T-helper 9 cell (primary cell): ENCODE measurements at regions not wholly inside any gene's neighbourhood (a gene's known extent, or its start where the extent isn't known, plus 50 kb on each side); places are given as distances from the start of the nearest gene placed in this dataset.

Source experiments
- DNase-seq: peaks from one replicate; pipeline ENCODE4 v3.0.0-alpha.2; 2020

DNA sequence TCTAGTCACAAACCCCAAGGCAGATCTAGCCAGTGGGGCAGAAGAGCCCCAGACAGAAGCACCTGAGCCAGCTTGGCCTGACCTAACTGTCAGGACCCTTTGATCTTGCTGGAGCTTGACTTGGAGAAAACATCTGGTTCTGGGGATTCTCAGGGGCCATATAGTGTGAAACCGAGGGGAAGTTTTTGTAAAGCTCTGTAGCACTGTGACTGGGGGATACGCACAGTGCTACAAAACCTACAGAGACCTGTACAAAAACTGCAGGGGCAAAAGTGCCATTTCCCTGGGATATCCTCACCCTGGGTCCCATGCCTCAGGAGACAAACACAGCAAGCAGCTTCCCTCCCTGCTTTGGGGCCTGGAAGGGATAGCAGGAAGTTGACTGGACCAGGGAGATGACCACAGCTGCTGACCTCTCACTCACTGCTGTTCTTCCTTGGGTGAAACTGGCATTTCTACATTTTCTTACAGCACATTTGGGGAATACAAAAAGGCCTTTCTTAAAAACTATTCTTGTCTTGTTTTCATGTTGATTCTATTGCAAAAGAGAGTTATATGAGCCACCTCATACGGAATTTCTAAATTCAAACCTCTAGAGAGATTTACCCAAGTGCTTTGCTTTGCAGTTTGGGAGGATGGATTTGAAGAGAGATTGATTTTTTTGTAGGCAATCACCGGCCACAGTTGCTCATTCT lies 140.0 kb downstream of the DAD1 start:
- DNase-seq = no peak

DNA sequence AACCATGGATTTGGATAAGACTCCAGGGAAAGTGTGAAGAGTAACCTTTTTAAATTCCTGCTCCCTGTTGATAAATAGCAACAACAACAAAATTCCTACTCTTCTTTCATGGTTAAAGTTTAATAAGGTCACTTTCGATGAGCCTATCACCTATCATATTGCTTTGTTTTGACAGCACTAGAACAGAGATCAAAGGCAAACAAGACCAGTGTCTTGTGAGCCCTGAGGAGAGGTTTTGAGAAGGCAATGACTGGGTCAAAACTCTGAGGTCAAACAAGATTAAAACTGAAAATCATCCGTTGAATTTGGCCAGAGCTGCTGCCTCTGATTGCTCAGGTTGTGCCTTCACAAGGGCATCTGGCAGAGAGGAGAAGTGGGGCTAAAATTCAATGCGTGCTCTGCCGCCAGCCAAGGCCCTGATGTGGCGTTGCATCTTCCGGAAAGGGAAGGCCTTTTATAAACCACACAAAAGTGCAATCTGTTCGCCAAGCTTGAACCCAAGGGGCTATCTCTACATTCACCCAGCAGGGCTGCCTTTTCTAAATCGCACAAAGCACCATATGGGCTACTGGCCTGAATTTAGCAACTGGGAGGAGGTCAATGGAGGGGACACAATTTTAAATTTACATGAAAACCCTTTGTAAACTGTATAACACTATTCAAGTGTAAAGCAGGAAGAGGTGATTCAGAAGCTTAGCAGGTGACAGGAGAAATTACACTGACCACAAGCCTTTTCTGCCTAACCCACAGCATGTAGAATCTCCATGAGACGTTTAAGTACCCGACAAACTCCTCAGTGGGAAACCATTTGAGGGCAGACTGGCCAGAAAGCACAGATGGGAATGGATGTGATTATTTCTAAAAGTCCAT lies 140.8 kb downstream of the DAD1 start:
- no peak for DNase-seq

DNA sequence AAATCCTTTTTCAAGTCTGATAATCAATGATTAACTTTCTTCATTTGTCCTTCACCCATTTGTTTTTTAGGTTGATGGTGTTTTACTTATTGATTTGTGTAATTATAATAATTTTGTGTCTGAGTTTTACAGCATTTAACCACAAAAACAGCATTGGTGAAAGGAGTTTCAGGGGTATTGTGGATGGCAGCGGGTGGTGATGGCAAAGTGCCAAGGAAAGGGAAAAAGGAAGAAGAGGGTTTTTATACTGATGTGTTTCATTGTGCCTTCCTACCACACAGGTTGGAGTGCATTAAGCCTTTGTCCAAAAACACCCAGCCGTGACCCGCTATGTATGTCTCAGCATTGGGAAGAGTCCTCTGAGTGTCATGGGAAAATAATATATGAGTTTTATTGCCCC lies 150.3 kb downstream of the DAD1 start:
- no peak for DNase-seq

DNA sequence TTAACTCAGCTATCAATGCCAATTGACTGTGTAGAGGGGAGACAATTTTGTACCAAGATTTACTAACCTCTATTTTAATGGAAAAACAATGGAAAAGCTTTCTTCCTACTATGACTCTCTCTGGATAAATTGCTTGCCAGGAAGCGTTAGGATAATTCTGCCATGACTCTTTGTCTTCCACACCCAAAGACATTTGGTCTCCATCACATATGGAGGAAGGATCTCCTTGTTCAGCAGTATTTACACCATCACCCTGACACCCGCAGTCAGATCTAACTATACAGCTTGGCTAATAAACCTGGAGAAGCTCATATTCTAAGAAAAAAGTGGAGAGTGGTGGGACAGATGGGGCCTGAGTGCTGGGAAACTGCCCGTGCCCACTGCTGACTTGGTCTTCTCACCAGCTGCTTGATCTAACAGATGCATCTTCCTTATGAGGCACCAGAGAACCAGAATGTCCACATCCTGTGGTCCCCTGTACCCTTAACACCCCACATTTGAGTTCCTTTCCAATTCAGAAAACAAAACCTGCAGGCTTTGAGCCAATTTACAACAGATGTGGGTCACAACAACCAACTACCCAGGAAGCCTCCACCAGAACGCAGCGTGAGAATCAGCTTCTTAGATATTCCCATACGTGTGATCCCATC lies 154.0 kb downstream of the DAD1 start:
- DNase-seq = no peak

DNA sequence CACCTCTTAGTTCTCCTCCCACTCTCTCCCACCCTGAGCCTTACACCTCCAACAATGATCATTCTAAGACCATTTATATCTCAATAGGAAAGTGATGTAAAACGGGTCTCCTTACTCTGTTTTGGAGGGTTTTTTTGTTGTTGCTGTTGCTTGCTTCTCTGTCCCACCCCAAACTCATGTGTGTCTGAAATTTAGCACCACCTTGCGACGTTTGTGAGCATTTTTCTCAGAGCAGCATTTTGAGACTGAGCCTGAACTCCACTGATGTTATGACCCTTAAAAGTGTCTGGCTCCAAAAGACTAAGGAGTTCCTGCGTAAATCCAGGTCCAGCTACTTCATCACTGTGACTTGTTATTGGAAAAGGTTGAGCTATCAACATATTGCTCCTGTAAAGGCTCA lies 155.0 kb downstream of the DAD1 start:
- DNase-seq = no peak

DNA sequence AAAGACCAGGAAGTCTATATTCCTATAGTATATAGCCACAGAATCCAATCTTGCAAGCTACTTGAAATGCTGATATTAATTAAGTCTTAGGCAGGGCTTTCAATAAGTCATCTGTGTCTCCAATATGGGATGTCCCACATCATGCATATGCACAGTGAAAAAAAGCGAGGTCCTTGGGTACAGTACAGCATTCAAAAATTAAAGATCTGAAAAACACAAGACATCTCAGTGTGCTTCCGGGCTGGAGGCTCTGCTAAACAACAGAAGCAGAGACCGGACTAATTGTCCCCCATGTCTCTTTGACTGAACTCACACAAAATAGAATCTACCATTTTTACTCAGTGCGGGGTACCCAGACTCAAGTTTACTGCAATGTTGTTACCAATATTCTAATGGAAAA lies 156.0 kb downstream of the DAD1 start:
- no peak for DNase-seq

DNA sequence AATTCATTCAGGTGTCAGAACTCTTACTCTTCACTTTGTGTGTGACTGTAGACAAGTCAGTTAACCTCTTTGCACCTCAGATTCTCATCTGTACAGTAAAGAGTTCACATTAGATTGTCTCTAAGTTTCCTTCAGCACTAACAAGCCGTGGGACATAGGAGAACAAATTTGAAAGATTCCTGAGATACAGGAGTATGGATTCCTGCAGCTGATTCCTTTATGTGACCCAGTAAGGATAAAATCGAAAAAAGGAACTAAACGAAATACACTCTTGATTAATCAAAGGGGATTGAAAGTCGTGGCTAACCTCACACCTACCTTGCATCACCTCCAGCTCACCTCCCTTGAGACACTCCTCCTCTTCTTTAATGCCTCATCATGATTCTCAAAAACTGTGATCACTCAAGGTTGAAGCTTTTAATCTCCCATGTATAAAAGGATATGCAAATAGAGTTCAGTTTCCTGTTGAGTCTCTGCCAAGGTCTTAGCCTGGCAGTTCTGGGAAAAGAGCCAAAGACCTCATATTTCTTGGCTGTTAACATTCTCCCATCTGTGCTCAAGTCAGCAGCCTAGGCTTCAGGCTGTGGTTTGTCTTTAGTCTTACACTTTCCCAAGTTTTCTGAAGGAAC lies 156.6 kb downstream of the DAD1 start:
- no peak for DNase-seq

DNA sequence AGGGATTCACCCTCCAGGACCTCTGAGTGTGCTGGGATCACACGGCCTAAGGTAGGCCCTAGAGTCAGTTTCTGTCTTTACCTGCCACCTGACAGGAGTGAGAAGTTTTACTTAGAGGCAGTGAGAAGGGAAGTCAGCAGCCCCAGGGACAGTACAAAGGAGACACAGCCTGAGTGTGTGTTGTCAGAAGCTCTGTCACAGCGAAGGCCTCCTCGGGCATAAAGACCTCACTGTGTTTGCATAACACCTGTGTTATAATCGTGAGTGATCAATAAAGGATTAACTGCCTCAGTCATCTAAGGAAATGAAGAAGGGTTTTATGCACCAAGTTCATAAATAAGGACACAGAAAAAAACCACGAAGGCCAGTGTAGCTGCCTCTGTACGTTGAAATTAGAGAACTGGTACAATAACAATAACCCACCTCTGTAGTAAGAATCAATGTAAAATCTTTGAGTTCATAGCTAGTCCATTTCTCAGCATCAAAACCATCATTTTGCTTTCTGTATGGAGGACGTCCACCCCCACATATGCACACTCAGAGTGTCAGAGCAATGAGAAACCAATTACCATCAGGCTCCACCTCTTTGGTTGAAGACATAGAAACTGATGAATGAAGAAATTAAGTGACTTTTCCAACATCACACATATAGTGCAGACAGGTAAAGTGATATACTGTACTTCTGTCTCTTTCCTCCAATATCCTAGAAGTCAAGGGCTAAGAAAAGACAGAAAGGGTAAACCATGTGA lies 159.3 kb downstream of the DAD1 start:
- DNase-seq = no peak

DNA sequence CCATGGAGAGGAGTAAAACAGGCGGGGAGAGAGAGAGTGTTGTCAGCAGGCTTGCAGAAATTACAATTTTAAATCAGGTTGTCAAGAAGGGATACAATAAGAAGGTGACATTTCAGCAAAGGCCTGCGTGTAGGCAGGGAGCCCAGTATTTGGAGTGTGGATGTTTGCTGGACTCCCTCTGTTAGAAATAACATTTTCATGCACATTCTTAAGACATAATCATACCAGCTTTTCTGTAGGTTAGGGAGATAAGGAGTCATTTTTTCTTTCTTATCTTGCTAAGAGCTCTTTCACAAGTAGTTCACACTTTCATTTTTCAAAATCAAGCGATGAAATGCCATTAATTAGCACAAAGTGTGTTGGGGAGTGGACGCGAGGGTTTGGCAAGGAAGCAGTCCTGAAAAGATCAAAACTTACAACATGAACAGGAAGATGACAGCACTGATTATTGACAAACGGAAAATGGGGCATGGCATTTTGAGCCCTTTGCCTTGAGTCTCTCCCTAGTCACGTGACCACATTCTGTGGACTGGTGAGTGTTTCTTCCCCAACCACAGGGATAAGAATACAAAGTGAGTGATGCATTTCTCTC lies 160.2 kb downstream of the DAD1 start:
- no peak for DNase-seq

DNA sequence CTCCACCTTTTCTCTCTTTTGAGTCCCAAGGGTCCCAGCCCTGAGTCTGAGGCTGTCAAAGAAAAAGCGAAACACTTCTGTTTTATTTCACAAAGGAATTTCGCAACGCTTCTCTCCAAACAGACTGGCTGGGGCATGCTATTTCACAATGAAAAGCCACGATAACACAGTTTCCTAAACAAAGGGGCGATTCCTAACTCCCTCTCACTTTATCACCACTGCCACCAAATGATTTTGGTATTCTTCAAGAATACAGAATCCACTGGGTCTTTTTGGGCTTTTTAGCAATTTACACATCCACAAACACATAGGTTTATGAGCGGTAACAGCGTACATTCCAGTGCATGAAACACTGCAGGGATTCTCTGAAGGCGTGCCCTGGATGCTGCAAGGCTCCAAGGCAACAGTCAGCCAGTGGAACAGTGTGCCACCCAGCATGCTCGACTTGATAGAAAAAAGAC lies 161.2 kb downstream of the DAD1 start:
- no peak for DNase-seq

DNA sequence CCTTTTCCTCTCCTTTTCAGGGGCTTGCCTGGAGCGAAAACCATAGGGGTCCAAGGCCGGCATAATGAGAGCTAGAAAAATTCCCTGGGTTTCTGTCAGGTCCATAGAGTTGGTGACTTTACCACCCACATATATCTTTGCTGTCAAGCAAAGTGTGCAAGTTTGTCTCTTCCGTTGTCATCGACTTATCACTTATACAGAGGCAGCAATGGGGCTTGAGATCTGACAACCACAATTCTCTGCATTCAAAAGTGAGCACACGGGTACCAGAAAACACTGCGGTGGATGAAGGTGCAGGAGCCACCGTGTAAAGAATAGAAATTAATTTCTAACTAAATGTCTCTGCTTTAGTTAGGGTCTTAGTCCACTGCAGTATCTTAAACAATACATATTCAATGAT lies 162.3 kb downstream of the DAD1 start:
- no peak for DNase-seq

DNA sequence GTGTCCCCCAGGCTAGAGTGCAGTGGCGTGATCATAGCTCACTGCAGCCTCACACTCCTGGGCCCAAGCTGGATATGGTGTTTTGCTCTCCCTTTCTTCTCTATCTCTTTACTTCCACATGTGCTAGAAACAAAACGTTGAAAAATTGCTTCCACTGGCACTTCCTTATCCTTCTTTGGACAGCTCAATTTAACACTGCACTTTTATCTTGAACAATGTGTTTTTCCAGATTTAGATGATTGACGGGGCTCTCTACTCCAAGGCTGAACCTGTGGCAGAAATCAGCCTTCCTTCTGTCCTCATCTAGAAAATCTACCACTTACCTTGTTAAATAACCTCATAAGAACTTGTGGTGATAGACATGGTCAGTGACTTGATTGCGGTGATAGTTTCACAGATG lies 165.1 kb downstream of the DAD1 start:
- no peak for DNase-seq

DNA sequence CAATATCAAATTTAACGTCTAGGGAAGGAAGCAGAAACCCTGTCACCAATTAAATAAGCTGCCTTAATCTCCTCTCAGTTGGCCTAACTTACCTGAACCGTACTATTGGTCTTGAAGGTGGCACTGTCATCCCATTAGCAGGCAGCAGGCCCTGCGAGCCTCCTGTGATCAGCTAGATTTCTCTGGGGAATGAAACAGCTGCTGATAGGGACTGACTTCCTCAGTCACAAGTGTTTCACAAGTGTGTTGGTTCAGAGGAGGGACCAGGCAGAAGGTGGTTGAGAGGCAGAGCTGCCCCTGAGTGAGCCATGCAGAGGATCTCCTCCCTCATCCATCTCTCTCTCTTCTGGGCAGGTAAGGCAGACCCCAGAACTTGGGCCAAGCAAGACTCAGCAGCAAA lies 166.8 kb downstream of the DAD1 start:
- no peak for DNase-seq

DNA sequence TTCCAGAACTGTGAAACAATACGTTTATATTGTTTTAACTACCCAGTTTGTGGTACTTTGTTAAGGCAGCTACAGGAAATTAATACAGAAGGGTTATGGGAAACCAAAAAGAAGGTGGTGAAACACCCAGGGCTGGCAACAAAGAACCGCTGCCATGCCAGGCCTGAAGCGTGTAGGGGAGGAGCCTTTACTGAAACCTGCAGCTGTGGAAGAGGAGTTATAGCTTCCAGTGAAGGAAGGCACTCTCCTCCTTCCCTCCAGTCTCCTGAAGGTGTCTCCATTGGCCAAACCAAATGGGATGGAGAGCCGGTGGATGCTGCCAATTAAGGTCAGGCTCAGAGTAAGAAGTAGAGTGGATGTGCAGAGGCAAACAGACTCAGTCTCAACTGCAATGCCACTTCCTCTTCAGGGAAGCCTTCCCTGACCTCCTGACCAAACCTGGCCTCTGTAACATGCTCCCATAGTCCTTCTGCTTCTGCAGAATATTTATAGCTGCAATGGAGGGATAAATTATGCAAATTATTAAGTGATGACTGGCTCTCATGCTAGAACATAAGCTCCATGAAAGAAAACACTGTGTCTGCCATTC lies 168.3 kb downstream of the DAD1 start:
- no peak for DNase-seq

DNA sequence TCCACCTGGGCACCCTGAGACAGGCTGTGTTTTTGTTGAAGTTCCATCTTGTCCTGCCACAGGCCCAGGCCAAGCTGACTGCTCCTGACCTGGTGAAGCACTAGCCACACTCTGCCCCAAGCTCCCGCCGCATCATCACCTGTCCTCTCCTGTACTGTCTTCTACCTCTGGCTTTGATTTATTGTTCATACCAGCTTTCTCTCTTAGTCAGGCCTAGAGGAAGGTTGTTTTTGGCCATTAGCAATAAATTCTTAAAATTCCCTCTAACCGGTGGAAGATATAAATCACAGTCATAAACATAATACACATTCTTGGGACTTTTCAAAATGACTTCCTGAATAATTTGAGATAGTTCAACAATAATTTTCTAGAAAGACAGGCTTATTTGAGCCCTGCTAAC lies 169.4 kb downstream of the DAD1 start:
- no peak for DNase-seq

DNA sequence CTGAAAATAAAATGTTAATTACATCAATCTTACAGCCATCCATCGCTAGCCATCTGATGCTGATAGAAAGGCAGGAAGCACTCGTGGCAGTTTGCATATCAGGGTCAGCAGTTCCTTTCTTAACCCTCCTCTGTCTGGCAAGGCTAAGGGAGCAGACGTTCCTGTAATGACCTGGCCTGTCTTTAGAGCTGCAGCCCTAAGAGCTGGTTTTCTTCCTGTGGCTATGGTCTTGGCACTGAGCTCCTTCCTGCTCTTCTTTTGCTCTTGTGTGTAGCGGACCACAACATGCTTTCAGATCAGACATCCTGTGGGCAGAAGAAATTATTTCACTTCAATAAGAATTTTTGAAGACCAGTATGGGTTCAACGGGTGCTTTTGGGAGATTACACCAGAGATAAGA lies 170.4 kb downstream of the DAD1 start:
- DNase-seq = no peak

DNA sequence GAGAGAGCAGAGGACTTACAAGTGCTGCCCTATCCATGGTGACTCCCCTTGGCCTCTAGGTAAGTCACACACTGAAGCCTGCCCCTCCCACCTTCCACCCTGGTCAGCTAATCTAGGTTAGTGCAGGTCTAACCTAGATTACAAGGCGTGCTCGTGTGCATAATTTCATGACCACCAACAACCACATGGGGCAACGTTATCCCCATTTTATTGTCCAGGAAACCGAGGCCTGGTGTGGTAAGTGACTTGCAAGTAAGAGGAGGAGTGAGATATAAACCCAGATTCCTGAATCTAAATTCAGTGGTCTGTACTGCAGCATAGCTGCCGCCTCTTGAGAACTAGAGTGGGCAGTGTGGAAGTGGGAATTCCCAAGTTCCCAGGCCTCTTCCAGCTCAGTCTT lies 171.1 kb downstream of the DAD1 start:
- DNase-seq = no peak

DNA sequence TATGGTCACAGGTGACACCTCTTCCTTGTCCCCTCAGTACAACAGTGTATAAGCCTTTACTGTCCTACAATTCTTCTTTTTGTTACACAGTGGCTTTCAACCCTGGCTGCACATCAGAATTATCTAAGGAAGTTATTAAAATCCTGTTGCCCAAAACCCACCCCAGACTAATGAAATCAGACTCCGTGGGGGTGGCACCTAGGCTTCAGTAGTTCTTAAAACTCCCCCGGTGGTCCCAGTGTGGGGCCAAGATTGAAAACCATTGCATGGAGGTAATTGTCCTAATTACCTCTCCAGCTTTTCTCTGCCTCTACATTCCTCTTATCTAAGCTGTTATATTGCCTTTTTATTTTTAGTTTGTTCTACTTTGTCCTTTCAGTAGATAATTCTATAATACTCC lies 172.8 kb downstream of the DAD1 start:
- DNase-seq = no peak

DNA sequence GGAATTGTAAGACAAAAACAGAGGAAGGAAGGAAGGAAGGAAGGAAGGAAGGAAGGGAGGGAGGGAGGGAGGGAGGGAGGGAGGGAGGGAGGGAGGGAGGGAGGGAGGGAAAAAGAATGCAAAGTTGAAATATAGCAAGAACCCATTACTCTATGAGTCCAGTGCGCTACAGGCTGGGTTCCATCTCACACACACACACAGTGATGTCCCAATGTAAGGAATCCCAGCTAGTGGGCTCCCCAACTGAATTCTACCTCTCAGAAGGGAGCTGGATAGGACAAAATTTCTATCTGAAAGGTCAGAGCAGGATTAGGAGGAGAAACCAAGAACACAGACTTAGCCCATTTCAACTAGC lies 173.4 kb downstream of the DAD1 start:
- DNase-seq = no peak

DNA sequence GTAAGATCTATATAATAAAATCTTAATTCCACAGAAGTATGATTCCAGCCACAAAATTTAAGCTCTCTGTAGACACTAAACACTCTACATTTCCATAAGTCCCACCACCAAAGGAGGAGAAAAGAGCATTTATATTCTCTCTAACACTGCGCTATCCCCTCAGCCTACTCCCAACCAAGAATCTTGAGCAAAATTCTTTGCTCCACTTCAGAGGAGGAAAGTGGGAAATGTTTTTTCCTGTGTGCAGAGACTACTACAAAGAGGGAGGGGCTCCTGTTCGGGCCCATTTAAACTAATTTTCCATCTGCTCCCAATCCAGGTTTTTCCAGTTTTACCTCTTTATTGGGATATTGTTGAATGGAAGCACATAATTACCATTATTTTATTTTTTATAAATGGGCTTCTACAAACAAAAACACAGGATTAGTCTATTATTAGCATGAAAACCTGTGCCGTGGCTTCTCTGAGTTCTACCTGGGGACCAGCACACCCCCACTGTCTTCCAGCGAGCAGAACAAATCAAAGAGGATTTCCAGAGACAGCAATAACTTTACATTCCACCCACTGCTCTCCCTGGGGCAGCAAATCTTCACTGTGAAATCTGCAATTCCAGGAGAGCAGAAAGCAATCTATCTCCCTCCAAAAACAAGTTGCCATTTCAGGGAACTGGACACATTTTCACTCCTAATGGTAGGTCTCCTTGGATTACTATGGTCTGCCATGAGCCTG lies 174.0 kb downstream of the DAD1 start:
- DNase-seq = no peak

DNA sequence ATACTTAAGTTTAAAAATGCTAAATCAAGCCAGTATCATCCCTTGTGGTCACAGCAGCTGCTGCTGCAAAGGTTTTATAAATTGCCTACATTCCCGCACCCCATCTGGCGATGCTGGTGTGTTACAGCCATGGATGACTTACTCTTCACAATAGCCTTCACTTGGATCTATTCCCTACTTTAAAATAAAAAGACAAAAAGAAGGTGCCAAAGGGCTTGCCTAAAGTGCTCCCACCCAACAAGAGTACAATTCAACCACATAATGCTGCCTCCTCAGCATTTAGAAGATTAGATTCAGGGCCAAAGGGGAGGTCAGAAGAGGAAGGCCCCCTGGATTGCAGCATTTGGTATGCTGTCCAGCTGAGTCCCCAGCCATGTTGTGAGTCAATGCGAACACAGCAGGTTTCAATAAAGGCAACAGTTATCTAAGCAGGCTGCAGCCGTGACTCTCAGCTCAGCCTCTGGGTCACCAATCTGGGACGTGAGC lies 176.1 kb downstream of the DAD1 start:
- no peak for DNase-seq
